ENCODE measurements at regions not wholly inside any gene's neighbourhood (a gene's known extent, or its start where the extent isn't known, plus 50 kb on each side); places are given as distances from the start of the nearest gene placed in this dataset.

DNA sequence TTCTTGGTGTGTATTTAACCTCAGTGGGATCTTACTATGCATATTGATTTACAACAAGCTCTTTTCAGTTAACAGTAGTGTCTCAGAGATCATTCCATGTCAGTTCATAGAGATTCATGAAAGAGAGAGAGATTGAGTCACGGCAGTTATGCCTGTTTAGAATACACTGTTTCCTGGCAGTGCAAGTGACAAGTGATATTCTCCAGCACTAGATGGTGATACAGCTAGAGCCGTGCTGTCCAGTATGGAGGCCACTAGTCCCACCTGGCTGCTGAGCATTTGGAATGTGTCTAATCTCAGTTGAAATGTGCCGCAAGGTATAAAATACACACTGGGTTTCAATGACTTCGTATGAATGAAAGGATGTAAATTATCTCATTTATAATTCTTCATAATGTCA, 184.4 kb downstream of the SUDS3 start:
- Histone ChIP-seq H3K4me1 (ENCODE audit: control insufficient read depth, extremely low read depth, insufficient read depth, low read length) (no peaks in the 10 kb centered on the region), H3K9ac (ENCODE audit: insufficient read depth, low read length) (no peak overlapping the region), H3K4me2 (ENCODE audit: extremely low read depth, insufficient read depth, low read length) (no peak overlapping the region), H3K27me3 (ENCODE audit: control insufficient read depth, insufficient read depth, low read length) (no peaks in the 10 kb centered on the region), H2AFZ (ENCODE audit: low read length) (no peak overlapping the region), H3K9me3 (ENCODE audit: control insufficient read depth, insufficient read depth, low read depth, low read length) (no peaks in the 10 kb centered on the region), H3K27ac (ENCODE audit: insufficient read depth, low read length) (no peak overlapping the region), H3K36me3 (ENCODE audit: control insufficient read depth, insufficient read depth, low read length) (no peaks in the 10 kb centered on the region), H4K20me1 (ENCODE audit: control insufficient read depth, extremely low read depth, insufficient read depth, low read length) (no peaks in the 10 kb centered on the region), H3K79me2 (ENCODE audit: control insufficient read depth, insufficient read depth, low read length) (no peaks in the 10 kb centered on the region), H3K4me3 (replicated peaks in 1 of 4; ENCODE audit: control extremely low read depth in 1 of 4, insufficient read depth in 1 of 4, low read depth in 3 of 4, low read length in 4 of 4) (no peak overlapping the region)
- no peak for TF ChIP-seq EZH2 (IDR thresholded peaks at IDR 0.05; ENCODE audit: low read length, missing control alignments)
- TF ChIP-seq, protein P1, sequence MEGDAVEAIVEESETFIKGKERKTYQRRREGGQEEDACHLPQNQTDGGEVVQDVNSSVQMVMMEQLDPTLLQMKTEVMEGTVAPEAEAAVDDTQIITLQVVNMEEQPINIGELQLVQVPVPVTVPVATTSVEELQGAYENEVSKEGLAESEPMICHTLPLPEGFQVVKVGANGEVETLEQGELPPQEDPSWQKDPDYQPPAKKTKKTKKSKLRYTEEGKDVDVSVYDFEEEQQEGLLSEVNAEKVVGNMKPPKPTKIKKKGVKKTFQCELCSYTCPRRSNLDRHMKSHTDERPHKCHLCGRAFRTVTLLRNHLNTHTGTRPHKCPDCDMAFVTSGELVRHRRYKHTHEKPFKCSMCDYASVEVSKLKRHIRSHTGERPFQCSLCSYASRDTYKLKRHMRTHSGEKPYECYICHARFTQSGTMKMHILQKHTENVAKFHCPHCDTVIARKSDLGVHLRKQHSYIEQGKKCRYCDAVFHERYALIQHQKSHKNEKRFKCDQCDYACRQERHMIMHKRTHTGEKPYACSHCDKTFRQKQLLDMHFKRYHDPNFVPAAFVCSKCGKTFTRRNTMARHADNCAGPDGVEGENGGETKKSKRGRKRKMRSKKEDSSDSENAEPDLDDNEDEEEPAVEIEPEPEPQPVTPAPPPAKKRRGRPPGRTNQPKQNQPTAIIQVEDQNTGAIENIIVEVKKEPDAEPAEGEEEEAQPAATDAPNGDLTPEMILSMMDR (conservative IDR thresholded peaks at IDR 0.05 in 1 of 2, IDR thresholded peaks at IDR 0.05 in 1 of 2; ENCODE audit: low read depth in 1 of 2, low read length in 2 of 2): no peak
- DNase-seq (ENCODE audit: low read depth in 2 of 2): no peak

DNA sequence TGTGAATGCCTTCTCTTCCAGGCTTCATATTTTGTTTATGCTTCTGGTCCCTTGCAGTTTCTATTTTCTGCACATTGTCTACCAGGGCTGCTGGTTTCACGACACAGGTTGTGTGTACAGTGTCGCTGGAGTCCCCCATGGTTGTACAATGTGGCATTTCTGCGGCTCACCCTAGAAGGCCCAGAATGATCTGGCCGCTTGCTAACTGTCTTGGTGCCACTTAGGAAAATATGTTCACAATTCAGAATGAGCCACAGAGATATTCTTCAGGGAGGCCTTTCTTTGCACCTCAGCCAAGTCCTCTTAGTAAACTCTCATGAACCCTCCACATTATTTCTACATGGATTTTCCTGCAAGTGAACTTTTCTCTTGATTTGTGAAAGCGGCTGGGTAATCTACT, 195.4 kb downstream of the SUDS3 start:
- H4K20me1 ChIP-seq (ENCODE audit: control insufficient read depth, extremely low read depth, insufficient read depth, low read length): no peaks in the 10 kb centered on the region
- no peak overlapping the region for H2AFZ ChIP-seq (ENCODE audit: low read length)
- no peaks in the 10 kb centered on the region for H3K79me2 ChIP-seq (ENCODE audit: control insufficient read depth, insufficient read depth, low read length)
- no peak overlapping the region for H3K27ac ChIP-seq (ENCODE audit: insufficient read depth, low read length)
- DNase-seq (ENCODE audit: low read depth in 2 of 2): no peak
- TF ChIP-seq EZH2 (IDR thresholded peaks at IDR 0.05; ENCODE audit: low read length, missing control alignments): no peak
- TF ChIP-seq, protein P1 (conservative IDR thresholded peaks at IDR 0.05 in 1 of 2, IDR thresholded peaks at IDR 0.05 in 1 of 2; ENCODE audit: low read depth in 1 of 2, low read length in 2 of 2): no peak
- H3K4me1 ChIP-seq (ENCODE audit: control insufficient read depth, extremely low read depth, insufficient read depth, low read length): no peaks in the 10 kb centered on the region
- no peak overlapping the region for H3K4me3 ChIP-seq (replicated peaks in 1 of 4; ENCODE audit: control extremely low read depth in 1 of 4, insufficient read depth in 1 of 4, low read depth in 3 of 4, low read length in 4 of 4)
- H3K9me3 ChIP-seq (ENCODE audit: control insufficient read depth, insufficient read depth, low read depth, low read length): no peaks in the 10 kb centered on the region
- H3K36me3 ChIP-seq (ENCODE audit: control insufficient read depth, insufficient read depth, low read length): no peaks in the 10 kb centered on the region
- no peaks in the 10 kb centered on the region for H3K27me3 ChIP-seq (ENCODE audit: control insufficient read depth, insufficient read depth, low read length)
- H3K4me2 ChIP-seq (ENCODE audit: extremely low read depth, insufficient read depth, low read length): no peak overlapping the region
- no peak overlapping the region for H3K9ac ChIP-seq (ENCODE audit: insufficient read depth, low read length)

DNA sequence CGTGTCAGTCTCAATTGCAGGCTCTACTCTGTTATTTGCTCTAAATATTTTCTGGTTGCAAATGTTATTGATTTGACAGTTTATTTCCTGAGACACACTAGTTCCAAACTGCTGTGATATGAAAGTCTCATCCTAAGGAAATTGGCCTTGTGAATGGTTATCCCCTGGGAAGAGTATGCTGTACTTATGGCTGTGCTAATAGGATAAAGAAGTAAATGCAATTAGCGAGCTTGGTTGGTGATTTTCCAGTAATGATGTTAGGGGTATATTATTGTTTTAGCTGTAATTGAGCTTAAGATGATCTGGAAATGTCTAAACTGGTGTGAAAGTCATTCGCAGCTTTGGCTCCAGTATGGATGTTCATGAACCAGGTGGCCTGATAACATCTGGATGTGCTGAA, 197.9 kb downstream of the SUDS3 start:
- Histone ChIP-seq H3K4me2 (ENCODE audit: extremely low read depth, insufficient read depth, low read length) (no peak overlapping the region), H3K9ac (ENCODE audit: insufficient read depth, low read length) (no peak overlapping the region), H3K9me3 (ENCODE audit: control insufficient read depth, insufficient read depth, low read depth, low read length) (no peaks in the 10 kb centered on the region), H3K27ac (ENCODE audit: insufficient read depth, low read length) (no peak overlapping the region), H3K4me3 (replicated peaks in 1 of 4; ENCODE audit: control extremely low read depth in 1 of 4, insufficient read depth in 1 of 4, low read depth in 3 of 4, low read length in 4 of 4) (no peak overlapping the region), H2AFZ (ENCODE audit: low read length) (no peak overlapping the region), H4K20me1 (ENCODE audit: control insufficient read depth, extremely low read depth, insufficient read depth, low read length) (no peaks in the 10 kb centered on the region), H3K79me2 (ENCODE audit: control insufficient read depth, insufficient read depth, low read length) (no peaks in the 10 kb centered on the region), H3K36me3 (ENCODE audit: control insufficient read depth, insufficient read depth, low read length) (no peaks in the 10 kb centered on the region), H3K4me1 (ENCODE audit: control insufficient read depth, extremely low read depth, insufficient read depth, low read length) (no peaks in the 10 kb centered on the region), H3K27me3 (ENCODE audit: control insufficient read depth, insufficient read depth, low read length) (no peaks in the 10 kb centered on the region)
- TF ChIP-seq, protein P1 (conservative IDR thresholded peaks at IDR 0.05 in 1 of 2, IDR thresholded peaks at IDR 0.05 in 1 of 2; ENCODE audit: low read depth in 1 of 2, low read length in 2 of 2): no peak
- no peak for TF ChIP-seq EZH2 (IDR thresholded peaks at IDR 0.05; ENCODE audit: low read length, missing control alignments)
- no peak for DNase-seq (ENCODE audit: low read depth in 2 of 2)
